WTC11 (cell line): ENCODE measurements at regions not wholly inside any gene's neighbourhood (a gene's known extent, or its start where the extent isn't known, plus 50 kb on each side); places are given as distances from the start of the nearest gene placed in this dataset.

Experiments
- SOX15 ChIP-seq: fragments of 250-450 bp; sonication (Bioruptor Pico); IDR thresholded peaks from 2 replicates; pipeline ENCODE4 v1.9.0; 2021; ENCODE audit warnings: mild to moderate bottlenecking
- TEAD4 ChIP-seq: sonication (generic); formaldehyde crosslinking; IDR thresholded peaks from 2 replicates; pipeline ENCODE4 v1.8.0; 2022; ENCODE audit warnings: mild to moderate bottlenecking, missing genetic modification reagents
- ZNF232 ChIP-seq: sonication (generic); formaldehyde crosslinking; IDR thresholded peaks from 2 replicates; pipeline ENCODE4 v1.8.0; 2022; ENCODE audit warnings: mild to moderate bottlenecking, missing genetic modification reagents
- TF ChIP-seq, protein P1 (sequence below): fragments of 200-600 bp; IDR thresholded peaks from 2 replicates; pipeline ENCODE4 v1.8.0; 2022; ENCODE audit warnings: antibody characterized with exemption
- TF ChIP-seq, protein P2 (sequence below): sonication (generic); formaldehyde crosslinking; IDR thresholded peaks from 2 replicates; pipeline ENCODE4 v1.8.0; 2023; ENCODE audit warnings: missing genetic modification reagents
- TF ChIP-seq, protein P3 (sequence below): sonication (generic); formaldehyde crosslinking; IDR thresholded peaks from 2 replicates; pipeline ENCODE4 v1.8.0; 2022; ENCODE audit warnings: mild to moderate bottlenecking, missing genetic modification reagents
- TF ChIP-seq, protein P4 (sequence below): sonication (generic); formaldehyde crosslinking; IDR thresholded peaks from 2 replicates; pipeline ENCODE4 v1.8.1; 2022; ENCODE audit warnings: mild to moderate bottlenecking, moderate library complexity, missing genetic modification reagents

DNA sequence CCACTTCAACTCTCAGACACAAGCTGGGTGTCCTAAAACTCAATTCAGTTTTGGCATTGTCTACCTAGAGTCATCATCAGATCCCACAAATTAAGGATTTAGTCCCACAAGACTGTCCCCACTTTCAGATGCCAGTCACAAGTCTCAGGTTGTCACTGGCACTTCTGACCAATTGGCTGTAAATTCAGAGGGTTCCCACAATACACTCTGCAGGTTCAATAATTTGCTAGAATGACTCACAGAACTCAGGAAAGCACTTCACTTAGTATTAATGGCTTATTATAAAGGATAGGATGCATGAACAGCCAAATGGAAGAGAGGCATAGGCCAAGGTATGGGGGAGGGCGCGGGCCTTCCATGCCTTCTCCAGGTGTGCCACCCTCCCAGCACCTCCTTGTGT is 209.1 kb downstream of the SREK1 start:
- TF ChIP-seq, protein P1, sequence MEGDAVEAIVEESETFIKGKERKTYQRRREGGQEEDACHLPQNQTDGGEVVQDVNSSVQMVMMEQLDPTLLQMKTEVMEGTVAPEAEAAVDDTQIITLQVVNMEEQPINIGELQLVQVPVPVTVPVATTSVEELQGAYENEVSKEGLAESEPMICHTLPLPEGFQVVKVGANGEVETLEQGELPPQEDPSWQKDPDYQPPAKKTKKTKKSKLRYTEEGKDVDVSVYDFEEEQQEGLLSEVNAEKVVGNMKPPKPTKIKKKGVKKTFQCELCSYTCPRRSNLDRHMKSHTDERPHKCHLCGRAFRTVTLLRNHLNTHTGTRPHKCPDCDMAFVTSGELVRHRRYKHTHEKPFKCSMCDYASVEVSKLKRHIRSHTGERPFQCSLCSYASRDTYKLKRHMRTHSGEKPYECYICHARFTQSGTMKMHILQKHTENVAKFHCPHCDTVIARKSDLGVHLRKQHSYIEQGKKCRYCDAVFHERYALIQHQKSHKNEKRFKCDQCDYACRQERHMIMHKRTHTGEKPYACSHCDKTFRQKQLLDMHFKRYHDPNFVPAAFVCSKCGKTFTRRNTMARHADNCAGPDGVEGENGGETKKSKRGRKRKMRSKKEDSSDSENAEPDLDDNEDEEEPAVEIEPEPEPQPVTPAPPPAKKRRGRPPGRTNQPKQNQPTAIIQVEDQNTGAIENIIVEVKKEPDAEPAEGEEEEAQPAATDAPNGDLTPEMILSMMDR = no peak
- TF ChIP-seq, protein P2, sequence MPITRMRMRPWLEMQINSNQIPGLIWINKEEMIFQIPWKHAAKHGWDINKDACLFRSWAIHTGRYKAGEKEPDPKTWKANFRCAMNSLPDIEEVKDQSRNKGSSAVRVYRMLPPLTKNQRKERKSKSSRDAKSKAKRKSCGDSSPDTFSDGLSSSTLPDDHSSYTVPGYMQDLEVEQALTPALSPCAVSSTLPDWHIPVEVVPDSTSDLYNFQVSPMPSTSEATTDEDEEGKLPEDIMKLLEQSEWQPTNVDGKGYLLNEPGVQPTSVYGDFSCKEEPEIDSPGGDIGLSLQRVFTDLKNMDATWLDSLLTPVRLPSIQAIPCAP (CRISPR knock-in tag) = no peak
- TF ChIP-seq ZNF232 (CRISPR knock-in tag) (no peak), TEAD4 (CRISPR knock-in tag) (no peak), SOX15 (CRISPR knock-in tag) (no peak)
- TF ChIP-seq, protein P3, sequence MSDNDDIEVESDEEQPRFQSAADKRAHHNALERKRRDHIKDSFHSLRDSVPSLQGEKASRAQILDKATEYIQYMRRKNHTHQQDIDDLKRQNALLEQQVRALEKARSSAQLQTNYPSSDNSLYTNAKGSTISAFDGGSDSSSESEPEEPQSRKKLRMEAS = no peak
- TF ChIP-seq, protein P4, sequence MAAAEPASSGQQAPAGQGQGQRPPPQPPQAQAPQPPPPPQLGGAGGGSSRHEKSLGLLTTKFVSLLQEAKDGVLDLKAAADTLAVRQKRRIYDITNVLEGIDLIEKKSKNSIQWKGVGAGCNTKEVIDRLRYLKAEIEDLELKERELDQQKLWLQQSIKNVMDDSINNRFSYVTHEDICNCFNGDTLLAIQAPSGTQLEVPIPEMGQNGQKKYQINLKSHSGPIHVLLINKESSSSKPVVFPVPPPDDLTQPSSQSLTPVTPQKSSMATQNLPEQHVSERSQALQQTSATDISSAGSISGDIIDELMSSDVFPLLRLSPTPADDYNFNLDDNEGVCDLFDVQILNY (CRISPR knock-in tag) = no peak
